ENCODE measurements at regions not wholly inside any gene's neighbourhood (a gene's known extent, or its start where the extent isn't known, plus 50 kb on each side); places are given as distances from the start of the nearest gene placed in this dataset.

DNA sequence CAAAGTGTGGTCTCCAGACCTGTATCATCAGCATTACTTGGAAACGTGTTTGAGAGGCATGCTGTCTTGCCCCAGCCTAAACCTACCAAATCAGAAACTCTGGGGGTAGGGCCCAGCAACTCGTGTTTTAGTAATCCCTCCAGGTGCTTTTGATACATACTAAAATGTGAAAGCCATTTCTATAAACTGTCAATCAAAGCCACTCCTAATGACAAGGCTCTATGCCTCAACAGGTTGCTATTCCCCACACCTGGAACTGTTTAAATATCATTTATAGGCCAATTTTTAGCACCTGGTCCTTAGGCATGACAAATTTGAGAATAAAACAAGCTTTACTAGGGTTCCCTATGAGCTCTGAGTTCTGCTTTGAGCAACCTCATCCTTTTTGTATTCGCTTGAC, 158.7 kb upstream of the NR5A2 start:
- H3K36me3 ChIP-seq (ENCODE audit: insufficient read depth, low read length): no peaks in the 10 kb centered on the region
- H3K4me1 ChIP-seq (ENCODE audit: insufficient read depth, low read length): peaks cover 17% of the 10 kb centered on the region; the same call in 1 of the 2 replicates
- no peaks in the 10 kb centered on the region for H3K27me3 ChIP-seq (ENCODE audit: insufficient read depth, low read length)
- no peak overlapping the region for H3K27ac ChIP-seq (ENCODE audit: low read depth, low read length)
- no peak overlapping the region for H3K9ac ChIP-seq (ENCODE audit: low read depth, low read length)
- H3K9me3 ChIP-seq (ENCODE audit: insufficient read depth, low read depth, low read length): no peaks in the 10 kb centered on the region
- 90% methylated on average over 3 of the region's 3 CpGs for WGBS
- no peak overlapping the region for H3K4me3 ChIP-seq (ENCODE audit: low read length)

DNA sequence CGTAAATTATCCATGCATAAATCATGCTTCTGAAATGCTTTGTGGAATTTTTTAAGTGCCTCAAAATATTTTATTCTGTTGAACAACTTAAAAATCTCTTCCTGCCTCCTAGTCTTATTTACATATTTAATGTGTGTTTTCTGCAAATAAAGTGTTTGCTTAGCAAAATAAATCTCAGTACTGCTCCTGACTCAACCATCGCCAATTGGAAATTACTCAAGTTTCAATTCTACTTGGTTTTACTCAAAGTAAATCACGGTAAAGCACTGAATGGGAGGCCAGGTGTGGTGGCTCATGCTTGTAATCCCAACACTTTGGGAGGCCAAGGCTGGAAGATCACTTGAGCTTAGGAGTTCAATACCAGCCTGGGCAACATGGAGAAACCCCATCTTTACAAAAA, 152.2 kb upstream of the NR5A2 start:
- no peaks in the 10 kb centered on the region for H3K36me3 ChIP-seq (ENCODE audit: insufficient read depth, low read length)
- H3K27ac ChIP-seq (ENCODE audit: low read depth, low read length): no peak overlapping the region
- 90% methylated on average over 2 of the region's 3 CpGs for WGBS
- no peak overlapping the region for H3K9ac ChIP-seq (ENCODE audit: low read depth, low read length)
- no peaks in the 10 kb centered on the region for H3K4me1 ChIP-seq (ENCODE audit: insufficient read depth, low read length)
- no peaks in the 10 kb centered on the region for H3K27me3 ChIP-seq (ENCODE audit: insufficient read depth, low read length)
- no peak overlapping the region for H3K4me3 ChIP-seq (ENCODE audit: low read length)
- H3K9me3 ChIP-seq (ENCODE audit: insufficient read depth, low read depth, low read length): no peaks in the 10 kb centered on the region

DNA sequence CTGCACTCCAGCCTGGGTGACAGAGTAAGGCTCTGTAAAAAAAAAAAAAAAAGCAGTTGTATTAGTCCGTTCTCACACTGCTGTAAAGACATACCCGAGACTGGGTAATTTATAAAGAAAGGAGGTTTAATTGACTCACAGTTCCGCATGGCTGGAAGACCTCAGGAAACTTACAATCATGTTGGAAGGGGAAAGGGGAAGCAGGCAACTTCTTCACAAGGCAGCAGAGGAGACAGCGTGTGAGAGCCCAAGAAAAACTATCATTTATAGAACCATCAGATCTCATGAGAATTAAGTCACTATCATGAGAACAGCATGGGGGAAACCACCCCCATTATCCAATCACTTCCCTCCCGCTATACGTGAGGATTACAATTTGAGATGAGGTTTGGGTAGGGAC, 151.7 kb upstream of the NR5A2 start:
- Histone ChIP-seq H3K27me3 (ENCODE audit: insufficient read depth, low read length) (no peaks in the 10 kb centered on the region), H3K36me3 (ENCODE audit: insufficient read depth, low read length) (no peaks in the 10 kb centered on the region), H3K9ac (ENCODE audit: low read depth, low read length) (no peak overlapping the region), H3K27ac (ENCODE audit: low read depth, low read length) (no peak overlapping the region), H3K4me1 (ENCODE audit: insufficient read depth, low read length) (no peaks in the 10 kb centered on the region), H3K4me3 (ENCODE audit: low read length) (no peak overlapping the region), H3K9me3 (ENCODE audit: insufficient read depth, low read depth, low read length) (no peaks in the 10 kb centered on the region)
- WGBS: 94% methylated on average over 4 of the region's 6 CpGs

DNA sequence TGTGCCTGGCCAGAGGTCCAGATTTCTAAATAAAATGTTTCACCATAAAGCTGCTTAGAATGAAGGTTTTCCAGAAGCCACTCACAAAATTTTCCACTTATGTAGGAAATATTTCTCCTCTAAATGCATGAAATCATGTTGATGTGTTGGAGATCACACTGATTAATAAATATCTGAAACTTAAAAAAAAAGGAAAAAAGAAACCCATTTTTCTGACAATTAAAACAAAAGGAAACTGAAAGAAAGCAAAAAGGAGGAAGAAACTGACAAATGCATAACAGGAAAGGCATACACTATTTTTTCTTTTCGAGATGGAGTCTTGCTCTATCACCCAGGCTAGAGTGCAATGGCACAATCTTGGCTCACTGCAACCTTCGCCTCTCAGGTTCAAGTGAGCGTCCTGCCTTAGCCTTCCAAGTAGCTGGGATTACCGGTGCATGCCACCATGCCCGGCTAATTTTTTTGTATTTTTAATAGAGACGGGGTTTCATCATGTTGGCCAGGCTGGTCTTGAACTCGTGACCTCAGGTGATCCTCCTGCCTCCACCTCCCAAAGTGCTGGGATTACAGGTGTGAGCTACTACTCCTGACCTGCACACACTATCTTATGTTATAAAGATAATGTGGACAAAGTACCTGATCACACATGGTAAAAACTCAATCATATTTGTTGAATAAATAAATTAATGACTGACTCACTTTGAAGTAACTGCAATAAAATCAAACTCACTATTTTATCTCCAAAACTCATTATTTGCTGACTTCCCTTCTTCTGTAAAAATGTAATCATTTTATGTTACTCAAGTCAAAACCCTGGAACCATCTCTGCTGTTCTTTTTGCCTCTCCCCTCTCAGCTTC, 149.8 kb upstream of the NR5A2 start:
- no peak overlapping the region for H3K9ac ChIP-seq (ENCODE audit: low read depth, low read length)
- no peaks in the 10 kb centered on the region for H3K4me1 ChIP-seq (ENCODE audit: insufficient read depth, low read length)
- H3K27ac ChIP-seq (ENCODE audit: low read depth, low read length): no peak overlapping the region
- WGBS: 96% methylated on average over 7 of the region's 7 CpGs
- H3K4me3 ChIP-seq (ENCODE audit: low read length): no peak overlapping the region
- H3K27me3 ChIP-seq (ENCODE audit: insufficient read depth, low read length): no peaks in the 10 kb centered on the region
- no peaks in the 10 kb centered on the region for H3K36me3 ChIP-seq (ENCODE audit: insufficient read depth, low read length)
- H3K9me3 ChIP-seq (ENCODE audit: insufficient read depth, low read depth, low read length): no peaks in the 10 kb centered on the region

DNA sequence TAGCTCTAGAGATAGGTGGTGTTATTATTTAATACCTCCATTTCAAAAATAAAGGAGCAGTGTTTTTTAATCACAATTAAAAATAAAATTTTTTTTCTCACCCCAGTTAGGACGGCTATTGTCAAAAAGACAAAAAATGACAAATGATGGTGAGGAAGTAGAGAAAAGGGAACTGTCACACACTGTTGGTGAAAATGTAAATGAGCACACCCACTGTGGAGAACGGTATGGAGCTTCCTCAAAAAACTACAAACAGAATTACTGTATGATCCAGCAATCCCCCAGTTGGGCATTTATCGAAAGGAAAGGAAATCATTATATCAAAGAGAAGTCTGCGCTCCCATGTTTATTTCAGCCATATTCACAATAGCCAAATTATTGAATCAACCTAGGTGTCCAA, 148.7 kb upstream of the NR5A2 start:
- Histone ChIP-seq H3K27ac (ENCODE audit: low read depth, low read length) (no peak overlapping the region), H3K4me1 (ENCODE audit: insufficient read depth, low read length) (no peaks in the 10 kb centered on the region), H3K4me3 (ENCODE audit: low read length) (no peak overlapping the region), H3K36me3 (ENCODE audit: insufficient read depth, low read length) (no peaks in the 10 kb centered on the region), H3K9me3 (ENCODE audit: insufficient read depth, low read depth, low read length) (no peaks in the 10 kb centered on the region), H3K9ac (ENCODE audit: low read depth, low read length) (no peak overlapping the region), H3K27me3 (ENCODE audit: insufficient read depth, low read length) (no peaks in the 10 kb centered on the region)
- WGBS: 81% methylated on average over 4 of the region's 4 CpGs

DNA sequence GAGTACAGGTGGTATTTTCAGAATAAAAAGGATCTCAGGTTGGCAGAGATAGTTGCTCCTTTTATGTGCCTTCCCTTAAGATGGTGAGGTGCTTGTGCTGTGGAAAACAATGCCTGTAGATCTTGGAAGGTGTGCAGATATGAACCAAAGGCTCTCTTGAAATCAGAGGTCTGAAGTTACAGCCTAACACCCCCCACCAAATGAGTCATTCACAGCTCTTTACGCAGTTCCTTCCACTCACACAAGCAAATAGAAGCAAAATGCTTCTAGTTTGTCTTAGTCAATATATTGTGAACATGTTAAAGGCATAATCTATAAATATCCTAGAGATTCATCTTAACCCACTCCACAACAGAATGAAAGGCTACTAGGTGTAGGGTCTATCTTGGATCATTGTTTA, 128.9 kb upstream of the NR5A2 start:
- Histone ChIP-seq H3K27ac (ENCODE audit: low read depth, low read length) (no peak overlapping the region), H3K4me1 (ENCODE audit: insufficient read depth, low read length) (no peaks in the 10 kb centered on the region), H3K4me3 (ENCODE audit: low read length) (no peak overlapping the region), H3K9ac (ENCODE audit: low read depth, low read length) (no peak overlapping the region), H3K27me3 (ENCODE audit: insufficient read depth, low read length) (no peaks in the 10 kb centered on the region), H3K9me3 (ENCODE audit: insufficient read depth, low read depth, low read length) (no peaks in the 10 kb centered on the region), H3K36me3 (ENCODE audit: insufficient read depth, low read length) (no peaks in the 10 kb centered on the region)
- no CpG with 5 or more reads among the region's 1 CpG for WGBS

DNA sequence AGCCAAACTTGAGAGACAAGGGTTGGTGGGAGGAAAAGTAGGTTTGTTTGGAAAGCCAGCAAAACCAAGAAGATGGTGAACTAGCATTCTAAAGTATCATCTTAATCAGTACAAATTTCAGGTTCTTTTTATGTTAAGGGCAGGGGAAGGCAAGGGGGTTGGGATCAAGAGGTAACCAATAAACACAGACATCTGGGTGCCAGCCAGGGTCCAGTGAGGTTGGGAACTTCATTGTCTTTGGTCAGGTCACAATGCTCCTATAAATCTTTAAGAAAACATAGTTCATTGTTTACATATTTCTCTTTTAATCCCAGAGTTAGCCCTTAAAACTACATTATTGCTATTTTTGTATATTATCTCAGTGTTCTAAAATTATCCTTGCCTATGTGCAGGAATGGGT, 126.2 kb upstream of the NR5A2 start:
- Histone ChIP-seq H3K9me3 (ENCODE audit: insufficient read depth, low read depth, low read length) (peaks cover 4% of the 10 kb centered on the region; the same call in 1 of the 2 replicates), H3K27me3 (ENCODE audit: insufficient read depth, low read length) (no peaks in the 10 kb centered on the region), H3K4me3 (ENCODE audit: low read length) (no peak overlapping the region), H3K27ac (ENCODE audit: low read depth, low read length) (no peak overlapping the region), H3K9ac (ENCODE audit: low read depth, low read length) (no peak overlapping the region), H3K36me3 (ENCODE audit: insufficient read depth, low read length) (no peaks in the 10 kb centered on the region), H3K4me1 (ENCODE audit: insufficient read depth, low read length) (no peaks in the 10 kb centered on the region)

DNA sequence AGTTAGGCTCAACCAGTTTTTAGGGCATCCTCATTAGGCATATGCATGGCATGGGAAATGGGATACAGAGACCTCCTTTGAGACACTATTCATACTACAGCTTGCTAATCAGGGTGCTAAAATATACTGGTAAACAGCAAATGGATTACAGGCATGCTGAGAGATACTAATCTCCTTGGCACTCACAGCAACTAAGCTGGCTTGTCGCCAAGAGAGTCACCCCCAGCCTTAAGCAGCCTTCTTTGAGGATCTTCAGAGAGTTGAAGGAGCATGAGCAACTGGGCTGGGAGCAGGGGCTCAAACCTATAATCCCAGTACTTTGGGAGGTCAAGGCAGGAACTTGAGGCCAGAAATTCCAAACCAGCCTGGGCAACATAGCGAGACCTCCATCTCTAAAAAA, 120.1 kb upstream of the NR5A2 start:
- Histone ChIP-seq H3K27ac (ENCODE audit: low read depth, low read length) (no peak overlapping the region), H3K9ac (ENCODE audit: low read depth, low read length) (no peak overlapping the region), H3K36me3 (ENCODE audit: insufficient read depth, low read length) (no peaks in the 10 kb centered on the region), H3K27me3 (ENCODE audit: insufficient read depth, low read length) (no peaks in the 10 kb centered on the region), H3K9me3 (ENCODE audit: insufficient read depth, low read depth, low read length) (peaks cover 4% of the 10 kb centered on the region; the same call in 1 of the 2 replicates), H3K4me1 (ENCODE audit: insufficient read depth, low read length) (no peaks in the 10 kb centered on the region), H3K4me3 (ENCODE audit: low read length) (no peak overlapping the region)
- 100% methylated on average over 1 of the region's 2 CpGs for WGBS

DNA sequence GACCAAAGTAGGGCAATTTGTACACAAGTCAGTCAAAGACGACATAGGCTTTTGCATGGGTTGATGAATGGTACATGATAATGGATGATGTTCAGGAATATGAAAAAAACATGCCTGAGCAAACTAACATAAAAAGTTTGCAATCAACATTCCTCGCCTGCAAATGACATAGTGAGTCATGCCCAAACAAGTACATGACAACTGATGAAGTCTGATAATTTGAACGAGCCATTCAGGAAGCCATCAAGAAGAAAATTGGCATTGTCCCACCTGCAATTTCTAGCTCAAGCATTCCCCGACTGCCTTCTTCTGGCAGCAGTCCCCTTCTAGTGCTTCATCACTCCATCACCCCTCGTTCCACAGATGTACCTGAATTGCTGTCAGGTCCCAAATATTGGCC, 118.4 kb upstream of the NR5A2 start:
- Histone ChIP-seq H3K9ac (ENCODE audit: low read depth, low read length) (no peak overlapping the region), H3K27ac (ENCODE audit: low read depth, low read length) (no peak overlapping the region)
- 86% methylated on average over 5 of the region's 5 CpGs for WGBS

DNA sequence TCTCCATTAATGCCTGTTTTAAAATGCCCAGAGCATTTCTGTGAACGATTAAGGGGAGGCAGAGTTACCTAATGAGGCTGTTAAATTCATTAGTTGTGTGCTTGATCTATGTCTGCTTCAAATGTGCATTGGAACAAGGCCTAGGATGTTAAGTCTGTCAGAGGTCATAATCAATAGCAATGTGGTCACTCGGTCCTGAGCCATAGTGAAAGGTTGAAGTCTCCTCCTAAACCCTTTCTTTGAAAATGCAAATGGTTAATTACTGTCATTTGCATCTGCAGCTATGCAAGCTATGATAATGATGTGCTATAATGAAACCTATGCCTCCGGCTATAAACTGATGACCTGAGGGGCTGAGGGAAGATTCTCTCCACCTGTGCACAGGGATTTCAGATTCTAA, 114.2 kb upstream of the NR5A2 start:
- 67% methylated on average over 3 of the region's 3 CpGs for WGBS
- Histone ChIP-seq H3K27ac (ENCODE audit: low read depth, low read length) (no peak overlapping the region), H3K9me3 (ENCODE audit: insufficient read depth, low read depth, low read length) (no peaks in the 10 kb centered on the region), H3K36me3 (ENCODE audit: insufficient read depth, low read length) (no peaks in the 10 kb centered on the region), H3K4me3 (ENCODE audit: low read length) (no peak overlapping the region), H3K4me1 (ENCODE audit: insufficient read depth, low read length) (no peaks in the 10 kb centered on the region), H3K9ac (ENCODE audit: low read depth, low read length) (no peak overlapping the region), H3K27me3 (ENCODE audit: insufficient read depth, low read length) (no peaks in the 10 kb centered on the region)

More for the DNA sequence above, 118.4 kb upstream of the NR5A2 start:
- Histone ChIP-seq H3K4me3 (ENCODE audit: low read length) (no peak overlapping the region), H3K9me3 (ENCODE audit: insufficient read depth, low read depth, low read length) (peaks cover 4% of the 10 kb centered on the region; the same call in 1 of the 2 replicates), H3K4me1 (ENCODE audit: insufficient read depth, low read length) (no peaks in the 10 kb centered on the region), H3K36me3 (ENCODE audit: insufficient read depth, low read length) (no peaks in the 10 kb centered on the region), H3K27me3 (ENCODE audit: insufficient read depth, low read length) (no peaks in the 10 kb centered on the region)

DNA sequence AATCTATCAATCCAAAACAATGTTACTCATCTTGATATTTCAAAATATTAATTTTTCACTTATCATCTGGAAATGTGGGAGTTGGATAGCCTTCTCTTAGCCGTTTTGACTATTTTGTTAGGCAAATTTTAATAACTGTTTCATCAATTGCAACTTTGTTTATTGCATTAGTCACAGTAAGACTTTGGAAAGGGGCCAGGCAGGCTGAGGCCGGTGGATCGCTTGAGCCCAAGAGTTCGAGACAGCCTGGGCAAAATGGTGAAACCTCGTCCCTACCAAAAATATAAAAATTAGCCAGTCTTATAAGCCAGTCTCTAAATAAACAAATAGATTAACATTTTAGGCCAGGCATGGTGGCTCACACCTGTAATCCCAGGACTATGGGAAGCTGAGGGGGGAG, 113.0 kb upstream of the NR5A2 start:
- Histone ChIP-seq H3K4me1 (ENCODE audit: insufficient read depth, low read length) (no peaks in the 10 kb centered on the region), H3K9me3 (ENCODE audit: insufficient read depth, low read depth, low read length) (no peaks in the 10 kb centered on the region), H3K36me3 (ENCODE audit: insufficient read depth, low read length) (no peaks in the 10 kb centered on the region), H3K9ac (ENCODE audit: low read depth, low read length) (no peak overlapping the region), H3K27me3 (ENCODE audit: insufficient read depth, low read length) (no peaks in the 10 kb centered on the region), H3K27ac (ENCODE audit: low read depth, low read length) (no peak overlapping the region), H3K4me3 (ENCODE audit: low read length) (no peak overlapping the region)
- 93% methylated on average over 5 of the region's 5 CpGs for WGBS

Data from HUES64 (cell line).